AG04450 (cell line): ENCODE measurements at regions not wholly inside any gene's neighbourhood (a gene's known extent, or its start where the extent isn't known, plus 50 kb on each side); places are given as distances from the start of the nearest gene placed in this dataset.
"Not testable (repeated sequence)": the region's sequence is repeated elsewhere in the genome, so short reads cannot be mapped to it uniquely, and the experiment has no call there.

Experiments used
- CTCF ChIA-PET: fragments of 300-600, 350-600 bp; formaldehyde crosslinking; extraction: SDS; loops from one replicate; lab custom pipeline; 2022; ENCODE audit warnings: antibody characterized with exemption, inconsistent platforms; lab: Charles Lee
- POLR2A ChIA-PET: fragments of 350-600 bp; formaldehyde crosslinking; extraction: SDS; loops from one replicate; lab custom pipeline; 2021; ENCODE audit warnings: antibody characterized with exemption, inconsistent platforms; lab: Yijun Ruan, JAX
- DNase-seq: peaks from one replicate; pipeline ENCODE4 v3.0.0-alpha.2; 2011; ENCODE audit warnings: low read depth, low spot score
- H3K27ac ChIP-seq: one replicate; pipeline ENCODE4 v1.5.1; 2012; ENCODE audit warnings: low read depth, low read length, control low read depth
- H3K27me3 ChIP-seq: one replicate; pipeline ENCODE4 v1.6.0; 2012; ENCODE audit warnings: low read length; ENCODE audit not compliant: control insufficient read depth, insufficient read depth
- H3K4me3 ChIP-seq: 2 replicates; pipeline ENCODE4 v1.5.1; 2011; ENCODE audit warnings: mild to moderate bottlenecking, low read depth, low read length, control low read depth
- H3K9me3 ChIP-seq: 2 replicates; pipeline ENCODE4 v1.5.1; 2012; ENCODE audit warnings: low read length; ENCODE audit not compliant: control insufficient read depth, insufficient read depth
- TF ChIP-seq, protein P1 (sequence below): IDR thresholded peaks from 2 replicates; pipeline ENCODE4 v1.5.1; 2011; ENCODE audit warnings: low read depth, low read length, control low read depth, inconsistent platforms

- no peaks in the 10 kb centered on the region for H3K9me3 ChIP-seq
- H3K27ac ChIP-seq: no peak overlapping the region
- POLR2A ChIA-PET: no interaction called here
- no peak overlapping the region for H3K4me3 ChIP-seq
- no peak for DNase-seq
- TF ChIP-seq, protein P1, sequence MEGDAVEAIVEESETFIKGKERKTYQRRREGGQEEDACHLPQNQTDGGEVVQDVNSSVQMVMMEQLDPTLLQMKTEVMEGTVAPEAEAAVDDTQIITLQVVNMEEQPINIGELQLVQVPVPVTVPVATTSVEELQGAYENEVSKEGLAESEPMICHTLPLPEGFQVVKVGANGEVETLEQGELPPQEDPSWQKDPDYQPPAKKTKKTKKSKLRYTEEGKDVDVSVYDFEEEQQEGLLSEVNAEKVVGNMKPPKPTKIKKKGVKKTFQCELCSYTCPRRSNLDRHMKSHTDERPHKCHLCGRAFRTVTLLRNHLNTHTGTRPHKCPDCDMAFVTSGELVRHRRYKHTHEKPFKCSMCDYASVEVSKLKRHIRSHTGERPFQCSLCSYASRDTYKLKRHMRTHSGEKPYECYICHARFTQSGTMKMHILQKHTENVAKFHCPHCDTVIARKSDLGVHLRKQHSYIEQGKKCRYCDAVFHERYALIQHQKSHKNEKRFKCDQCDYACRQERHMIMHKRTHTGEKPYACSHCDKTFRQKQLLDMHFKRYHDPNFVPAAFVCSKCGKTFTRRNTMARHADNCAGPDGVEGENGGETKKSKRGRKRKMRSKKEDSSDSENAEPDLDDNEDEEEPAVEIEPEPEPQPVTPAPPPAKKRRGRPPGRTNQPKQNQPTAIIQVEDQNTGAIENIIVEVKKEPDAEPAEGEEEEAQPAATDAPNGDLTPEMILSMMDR: no peak
- H3K27me3 ChIP-seq: no peaks in the 10 kb centered on the region
- CTCF ChIA-PET: no interaction called here
Measured at GRCh38 chr11:105368711-105369110, 229.1 kb upstream of the CARD18 start.

DNA sequence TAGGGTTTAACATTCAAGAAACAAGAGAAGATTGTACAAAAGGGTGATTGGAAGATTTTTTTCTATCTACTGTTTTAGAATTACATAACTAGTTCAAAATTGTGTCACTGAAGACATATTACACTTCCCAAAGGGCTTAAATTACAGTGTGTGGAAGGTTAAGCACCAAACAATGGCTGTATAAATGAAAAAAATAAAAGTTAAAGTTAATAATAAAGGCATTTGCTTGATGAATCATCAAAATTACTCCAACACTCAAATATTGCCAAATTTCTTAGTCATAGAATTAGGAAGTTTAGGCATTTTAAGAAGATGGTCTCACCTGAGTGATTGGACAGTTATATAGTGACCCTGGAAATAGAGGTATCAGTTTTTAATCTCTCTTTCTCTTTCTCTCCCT, 227.6 kb upstream of the CARD18 start:
- Histone ChIP-seq H3K9me3 (no peaks in the 10 kb centered on the region), H3K27me3 (no peaks in the 10 kb centered on the region), H3K27ac (no peak overlapping the region), H3K4me3 (no peak overlapping the region)
- CTCF ChIA-PET: no interaction called here
- POLR2A ChIA-PET: no interaction called here
- TF ChIP-seq, protein P1: no peak
- DNase-seq: no peak

DNA sequence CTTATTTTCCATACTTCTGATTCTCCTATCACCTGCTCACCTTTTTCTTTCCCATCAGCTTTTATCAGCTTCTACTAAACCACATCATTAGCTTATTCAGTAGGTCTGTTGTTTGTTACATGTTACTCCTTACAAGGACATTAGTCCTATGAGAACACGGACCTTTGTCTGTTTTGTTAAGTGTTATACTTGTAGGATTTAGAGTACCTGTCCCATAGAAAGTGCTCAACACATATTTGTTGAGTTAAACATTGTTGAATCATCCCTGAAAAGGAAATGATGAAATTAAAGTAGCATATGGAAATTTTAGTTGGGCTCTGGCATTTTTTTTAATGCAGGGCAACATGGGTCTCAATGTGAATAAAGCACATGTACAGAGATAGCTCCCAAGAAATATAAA, 222.1 kb upstream of the CARD18 start:
- H3K27ac ChIP-seq: no peak overlapping the region
- DNase-seq: no peak
- H3K4me3 ChIP-seq: no peak overlapping the region
- TF ChIP-seq, protein P1: no peak
- ChIA-PET CTCF (no interaction called here), POLR2A (no interaction called here)
- H3K27me3 ChIP-seq: no peaks in the 10 kb centered on the region
- no peaks in the 10 kb centered on the region for H3K9me3 ChIP-seq

DNA sequence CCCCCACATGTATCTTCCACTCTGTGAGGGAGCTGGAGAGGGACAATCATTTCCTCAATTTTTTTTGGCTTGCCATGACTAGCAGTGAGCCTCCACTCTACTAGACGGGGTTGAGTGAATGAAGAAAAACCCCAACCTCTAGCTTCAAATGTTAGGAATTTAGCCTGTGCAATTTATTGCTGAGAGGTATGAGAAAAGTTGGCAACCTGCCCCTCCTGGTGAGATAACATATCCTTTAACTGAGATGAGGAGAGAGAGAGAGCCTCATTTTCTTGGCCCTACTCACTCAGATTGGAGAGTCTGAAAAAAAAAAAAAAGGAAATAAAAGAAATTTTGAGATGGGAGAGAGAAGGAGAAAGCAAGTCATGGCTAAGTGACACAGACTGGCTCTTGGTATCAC, 218.2 kb upstream of the CARD18 start:
- TF ChIP-seq, protein P1: no peak
- Histone ChIP-seq H3K27me3 (no peaks in the 10 kb centered on the region), H3K9me3 (no peaks in the 10 kb centered on the region), H3K4me3 (no peak overlapping the region), H3K27ac (no peak overlapping the region)
- ChIA-PET CTCF (interaction anchor here (0.7 kb wide), 1 partner anchor 225 kb away, joined by 3 read pairs; no protein-coding TSS in a partner anchor), POLR2A (no interaction called here)
- DNase-seq: peak; percentile 1

- ChIA-PET CTCF (interaction anchor here (0.7 kb wide), 1 partner anchor 226 kb away, joined by 3 read pairs; no protein-coding TSS in a partner anchor), POLR2A (no interaction called here)
- Histone ChIP-seq H3K4me3 (no peak overlapping the region), H3K9me3 (no peaks in the 10 kb centered on the region), H3K27me3 (no peaks in the 10 kb centered on the region), H3K27ac (no peak overlapping the region)
- no peak for DNase-seq
- TF ChIP-seq, protein P1: no peak
Measured at GRCh38 chr11:105357146-105357545, 217.6 kb upstream of the CARD18 start.

DNA sequence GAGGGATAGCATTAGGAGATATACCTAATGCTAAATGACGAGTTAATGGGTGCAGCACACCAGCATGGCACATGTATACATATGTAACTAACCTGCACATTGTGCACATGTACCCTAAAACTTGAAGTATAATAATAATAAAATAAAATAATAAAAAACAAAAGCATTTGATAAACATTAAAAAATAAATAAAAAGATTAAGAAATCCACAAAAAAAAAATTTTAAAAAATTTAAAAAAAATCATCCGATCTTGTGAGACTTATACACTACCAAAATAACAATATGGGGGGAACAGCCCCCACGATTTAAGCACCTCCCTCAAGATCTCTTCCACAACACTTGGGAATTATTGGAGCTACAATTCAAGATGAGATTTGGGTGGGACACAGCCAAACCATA, 210.3 kb upstream of the CARD18 start:
- DNase-seq, CTCF ChIA-PET, H3K27ac ChIP-seq, H3K27me3 ChIP-seq, H3K9me3 ChIP-seq, H3K4me3 ChIP-seq, POLR2A ChIA-PET: not testable (repeated sequence)
